ENCODE measurements at regions not wholly inside any gene's neighbourhood (a gene's known extent, or its start where the extent isn't known, plus 50 kb on each side); places are given as distances from the start of the nearest gene placed in this dataset.

DNA sequence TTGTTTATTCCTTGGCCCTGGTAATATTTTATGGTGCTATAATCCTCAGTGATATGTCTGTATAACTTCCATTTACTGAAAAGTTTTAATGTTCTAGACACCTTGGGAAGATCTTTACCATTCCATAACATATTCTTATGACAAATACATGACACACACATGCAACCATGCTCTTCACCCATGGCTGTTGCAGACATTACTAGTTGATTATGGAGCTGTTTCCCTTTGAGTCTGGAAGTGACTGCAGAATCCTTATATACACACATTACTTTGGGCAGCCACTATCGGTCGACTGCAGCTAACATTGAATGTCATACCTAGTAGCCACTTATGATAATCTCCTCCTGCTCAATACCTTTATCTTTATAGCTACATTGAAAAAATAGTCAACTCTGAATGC lies 243.1 kb upstream of the ADAMTS9 start:
- Histone ChIP-seq H3K4me3 (ENCODE audit: insufficient read depth in 1 of 2, low read depth in 1 of 2, low read length in 2 of 2) (no peak overlapping the region), H3K4me1 (ENCODE audit: control insufficient read depth, insufficient read depth, low read depth, low read length) (no peaks in the 10 kb centered on the region), H2BK5ac (ENCODE audit: low read depth, low read length, poor library complexity, severe bottlenecking) (no peak overlapping the region), H3K36me3 (ENCODE audit: control insufficient read depth in 1 of 2, insufficient read depth in 2 of 2, low read depth in 1 of 2, low read length in 2 of 2) (no peaks in the 10 kb centered on the region), H3K4me2 (ENCODE audit: low read length, poor library complexity, severe bottlenecking) (no peak overlapping the region), H2AFZ (ENCODE audit: low read depth, low read length) (no peak overlapping the region), H3K14ac (ENCODE audit: low read length in 2 of 2) (no peak overlapping the region), H3K23ac (ENCODE audit: low read length in 2 of 2) (no peak overlapping the region), H2BK15ac (ENCODE audit: low read depth, poor library complexity, severe bottlenecking) (no peak overlapping the region), H4K91ac (ENCODE audit: low read length) (no peak overlapping the region), H2AK5ac (ENCODE audit: low read length, severe bottlenecking) (no peak overlapping the region), H3K27ac (ENCODE audit: low read length, poor library complexity, severe bottlenecking) (no peak overlapping the region), H3K9ac (ENCODE audit: low read length) (no peak overlapping the region), H3K9me3 (ENCODE audit: control insufficient read depth, low read length) (peaks cover 10% of the 10 kb centered on the region), H2BK12ac (ENCODE audit: low read length in 2 of 2) (no peak overlapping the region), H2BK120ac (ENCODE audit: low read depth, low read length) (no peak overlapping the region), H3K27me3 (ENCODE audit: control insufficient read depth in 1 of 2, insufficient read depth in 1 of 2, low read length in 2 of 2) (no peaks in the 10 kb centered on the region), H3K4ac (ENCODE audit: low read depth in 1 of 2, low read length in 2 of 2) (no peak overlapping the region), H4K8ac (ENCODE audit: low read length) (no peak overlapping the region), H3K18ac (ENCODE audit: low read depth in 1 of 2, low read length in 2 of 2) (no peak overlapping the region), H3K79me1 (replicated peaks; ENCODE audit: low read length, poor library complexity, severe bottlenecking) (no peaks in the 10 kb centered on the region)
- 86% methylated on average over 2 of the region's 2 CpGs for WGBS
- no peak for DNase-seq

DNA sequence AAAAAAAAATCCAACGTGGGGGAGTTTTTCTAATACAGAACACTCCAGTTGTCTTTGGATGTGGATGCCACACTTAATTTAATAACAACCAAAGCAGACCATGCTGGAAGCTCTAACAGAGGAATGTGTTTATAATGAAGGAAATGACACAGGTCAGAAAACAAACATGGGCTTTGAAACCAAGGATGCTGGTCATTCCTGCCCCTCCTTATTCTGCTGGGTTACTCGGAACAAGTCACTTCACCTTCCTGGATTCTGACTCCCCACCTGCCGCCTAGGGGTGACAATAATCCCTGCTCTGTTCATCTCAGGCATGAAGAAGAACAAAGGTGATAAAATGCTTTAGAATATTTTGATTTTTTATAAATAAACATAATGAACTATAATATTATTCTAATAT lies 240.9 kb upstream of the ADAMTS9 start:
- Histone ChIP-seq H2BK5ac (ENCODE audit: low read depth, low read length, poor library complexity, severe bottlenecking) (no peak overlapping the region), H3K36me3 (ENCODE audit: control insufficient read depth in 1 of 2, insufficient read depth in 2 of 2, low read depth in 1 of 2, low read length in 2 of 2) (no peaks in the 10 kb centered on the region), H3K27ac (ENCODE audit: low read length, poor library complexity, severe bottlenecking) (no peak overlapping the region), H3K9me3 (ENCODE audit: control insufficient read depth, low read length) (peaks cover 10% of the 10 kb centered on the region), H2AK5ac (ENCODE audit: low read length, severe bottlenecking) (no peak overlapping the region), H3K79me1 (replicated peaks; ENCODE audit: low read length, poor library complexity, severe bottlenecking) (no peaks in the 10 kb centered on the region), H3K9ac (ENCODE audit: low read length) (no peak overlapping the region), H3K4me3 (ENCODE audit: insufficient read depth in 1 of 2, low read depth in 1 of 2, low read length in 2 of 2) (no peak overlapping the region), H3K23ac (ENCODE audit: low read length in 2 of 2) (no peak overlapping the region), H2BK12ac (ENCODE audit: low read length in 2 of 2) (peak overlapping the region in 1 of 2 experiments; percentile 39), H3K27me3 (ENCODE audit: control insufficient read depth in 1 of 2, insufficient read depth in 1 of 2, low read length in 2 of 2) (no peaks in the 10 kb centered on the region), H2AFZ (ENCODE audit: low read depth, low read length) (no peak overlapping the region), H2BK120ac (ENCODE audit: low read depth, low read length) (no peak overlapping the region), H3K18ac (ENCODE audit: low read depth in 1 of 2, low read length in 2 of 2) (no peak overlapping the region), H3K4me2 (ENCODE audit: low read length, poor library complexity, severe bottlenecking) (no peak overlapping the region), H3K14ac (ENCODE audit: low read length in 2 of 2) (no peak overlapping the region), H2BK15ac (ENCODE audit: low read depth, poor library complexity, severe bottlenecking) (no peak overlapping the region), H4K91ac (ENCODE audit: low read length) (no peak overlapping the region), H3K4me1 (ENCODE audit: control insufficient read depth, insufficient read depth, low read depth, low read length) (peaks cover 2% of the 10 kb centered on the region), H3K4ac (ENCODE audit: low read depth in 1 of 2, low read length in 2 of 2) (no peak overlapping the region), H4K8ac (ENCODE audit: low read length) (no peak overlapping the region)
- WGBS, result 60% methylated on average over 1 of the region's 3 CpGs
- DNase-seq, result no peak

DNA sequence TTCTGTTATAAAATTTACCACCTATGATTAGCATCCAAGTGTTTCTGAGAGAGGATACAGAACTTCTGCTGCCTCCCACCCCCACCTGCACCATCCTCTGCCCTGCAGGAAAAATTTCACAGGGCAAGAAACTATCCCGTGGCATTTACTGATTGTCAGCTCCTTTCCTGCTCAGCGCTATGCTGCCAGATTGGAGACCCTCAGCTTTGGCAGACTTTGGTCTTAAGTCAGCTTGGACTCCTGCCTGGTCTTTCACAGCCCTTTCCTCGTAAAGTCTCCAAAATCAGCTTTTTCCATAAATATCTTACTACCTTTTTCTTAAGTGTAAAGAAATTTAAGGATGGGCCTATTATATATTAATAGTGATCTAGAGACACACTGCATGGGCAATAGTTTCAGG lies 239.9 kb upstream of the ADAMTS9 start:
- 79% methylated on average over 2 of the region's 3 CpGs for WGBS
- Histone ChIP-seq H3K4me2 (ENCODE audit: low read length, poor library complexity, severe bottlenecking) (no peak overlapping the region), H3K79me1 (replicated peaks; ENCODE audit: low read length, poor library complexity, severe bottlenecking) (no peaks in the 10 kb centered on the region), H3K4me3 (ENCODE audit: insufficient read depth in 1 of 2, low read depth in 1 of 2, low read length in 2 of 2) (no peak overlapping the region), H3K14ac (ENCODE audit: low read length in 2 of 2) (no peak overlapping the region), H4K91ac (ENCODE audit: low read length) (no peak overlapping the region), H3K4me1 (ENCODE audit: control insufficient read depth, insufficient read depth, low read depth, low read length) (peaks cover 2% of the 10 kb centered on the region), H2BK15ac (ENCODE audit: low read depth, poor library complexity, severe bottlenecking) (no peak overlapping the region), H2BK5ac (ENCODE audit: low read depth, low read length, poor library complexity, severe bottlenecking) (no peak overlapping the region), H2AK5ac (ENCODE audit: low read length, severe bottlenecking) (no peak overlapping the region), H3K36me3 (ENCODE audit: control insufficient read depth in 1 of 2, insufficient read depth in 2 of 2, low read depth in 1 of 2, low read length in 2 of 2) (no peaks in the 10 kb centered on the region), H3K27ac (ENCODE audit: low read length, poor library complexity, severe bottlenecking) (no peak overlapping the region), H4K8ac (ENCODE audit: low read length) (no peak overlapping the region), H2AFZ (ENCODE audit: low read depth, low read length) (no peak overlapping the region), H2BK12ac (ENCODE audit: low read length in 2 of 2) (no peak overlapping the region), H3K4ac (ENCODE audit: low read depth in 1 of 2, low read length in 2 of 2) (no peak overlapping the region), H2BK120ac (ENCODE audit: low read depth, low read length) (no peak overlapping the region), H3K23ac (ENCODE audit: low read length in 2 of 2) (no peak overlapping the region), H3K18ac (ENCODE audit: low read depth in 1 of 2, low read length in 2 of 2) (no peak overlapping the region), H3K9ac (ENCODE audit: low read length) (no peak overlapping the region), H3K27me3 (ENCODE audit: control insufficient read depth in 1 of 2, insufficient read depth in 1 of 2, low read length in 2 of 2) (no peaks in the 10 kb centered on the region), H3K9me3 (ENCODE audit: control insufficient read depth, low read length) (peaks cover 2% of the 10 kb centered on the region)
- no peak for DNase-seq

DNA sequence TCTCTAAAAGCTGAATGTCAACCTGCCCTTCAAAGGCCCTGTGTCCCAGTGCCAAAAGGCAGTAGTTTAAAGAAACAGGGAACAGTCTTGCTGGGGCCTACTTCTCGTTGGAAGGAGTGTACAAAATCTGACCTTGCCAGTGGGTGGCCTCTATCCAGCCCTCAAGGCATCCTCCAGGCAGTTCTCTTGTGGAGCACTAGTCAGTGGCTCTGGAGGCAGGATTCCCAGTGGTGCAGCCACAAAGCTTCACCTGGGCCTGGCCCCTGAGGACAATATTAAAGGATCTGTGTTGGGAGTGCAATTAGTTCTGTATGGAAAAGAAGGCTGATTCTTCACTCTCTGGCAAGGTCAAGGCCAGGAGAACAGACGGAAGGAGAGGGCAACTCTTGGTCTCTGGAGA lies 237.8 kb upstream of the ADAMTS9 start:
- WGBS, result 50% methylated on average over 2 of the region's 2 CpGs
- H3K4me1 ChIP-seq (ENCODE audit: control insufficient read depth, insufficient read depth, low read depth, low read length), result peaks cover 2% of the 10 kb centered on the region
- no peaks in the 10 kb centered on the region for H3K79me1 ChIP-seq (replicated peaks; ENCODE audit: low read length, poor library complexity, severe bottlenecking)
- no peak overlapping the region for H2AK5ac ChIP-seq (ENCODE audit: low read length, severe bottlenecking)
- H3K36me3 ChIP-seq (ENCODE audit: control insufficient read depth in 1 of 2, insufficient read depth in 2 of 2, low read depth in 1 of 2, low read length in 2 of 2), result no peaks in the 10 kb centered on the region
- H2BK5ac ChIP-seq (ENCODE audit: low read depth, low read length, poor library complexity, severe bottlenecking), result no peak overlapping the region
- H2BK15ac ChIP-seq (ENCODE audit: low read depth, poor library complexity, severe bottlenecking), result no peak overlapping the region
- H4K8ac ChIP-seq (ENCODE audit: low read length), result no peak overlapping the region
- no peak overlapping the region for H2BK12ac ChIP-seq (ENCODE audit: low read length in 2 of 2)
- no peak overlapping the region for H4K91ac ChIP-seq (ENCODE audit: low read length)
- no peak overlapping the region for H2AFZ ChIP-seq (ENCODE audit: low read depth, low read length)
- no peaks in the 10 kb centered on the region for H3K9me3 ChIP-seq (ENCODE audit: control insufficient read depth, low read length)
- H3K27me3 ChIP-seq (ENCODE audit: control insufficient read depth in 1 of 2, insufficient read depth in 1 of 2, low read length in 2 of 2), result no peaks in the 10 kb centered on the region
- no peak overlapping the region for H3K23ac ChIP-seq (ENCODE audit: low read length in 2 of 2)
- H3K9ac ChIP-seq (ENCODE audit: low read length), result no peak overlapping the region
- H3K4me2 ChIP-seq (ENCODE audit: low read length, poor library complexity, severe bottlenecking), result no peak overlapping the region
- DNase-seq, result no peak
- no peak overlapping the region for H2BK120ac ChIP-seq (ENCODE audit: low read depth, low read length)
- no peak overlapping the region for H3K4me3 ChIP-seq (ENCODE audit: insufficient read depth in 1 of 2, low read depth in 1 of 2, low read length in 2 of 2)
- H3K14ac ChIP-seq (ENCODE audit: low read length in 2 of 2), result no peak overlapping the region
- no peak overlapping the region for H3K4ac ChIP-seq (ENCODE audit: low read depth in 1 of 2, low read length in 2 of 2)
- no peak overlapping the region for H3K27ac ChIP-seq (ENCODE audit: low read length, poor library complexity, severe bottlenecking)
- H3K18ac ChIP-seq (ENCODE audit: low read depth in 1 of 2, low read length in 2 of 2), result no peak overlapping the region
